Ectodermal cell (in vitro differentiated cells): ENCODE measurements at regions not wholly inside any gene's neighbourhood (a gene's known extent, or its start where the extent isn't known, plus 50 kb on each side); places are given as distances from the start of the nearest gene placed in this dataset.

Experiments
- H3K27ac ChIP-seq: 2 replicates; pipeline ENCODE4 v1.7.0; 2013; ENCODE audit warnings: mild to moderate bottlenecking, low read depth, low read length; ENCODE audit not compliant: insufficient read depth, poor library complexity, severe bottlenecking
- H3K27me3 ChIP-seq: 2 replicates; pipeline ENCODE4 v1.7.0; 2013; ENCODE audit warnings: mild to moderate bottlenecking, low read length; ENCODE audit not compliant: insufficient read depth, control insufficient read depth, poor library complexity, severe bottlenecking
- H3K36me3 ChIP-seq: one replicate; pipeline ENCODE4 v1.7.0; 2013; ENCODE audit warnings: low read length; ENCODE audit not compliant: control insufficient read depth, insufficient read depth
- H3K4me1 ChIP-seq: one replicate; pipeline ENCODE4 v1.7.0; 2013; ENCODE audit warnings: low read length; ENCODE audit not compliant: control insufficient read depth, insufficient read depth
- H3K4me3 ChIP-seq: 2 replicates; pipeline ENCODE4 v1.7.0; 2013; ENCODE audit warnings: low read depth, low read length, control low read depth; ENCODE audit not compliant: insufficient read depth
- H3K9me3 ChIP-seq: 2 replicates; pipeline ENCODE4 v1.7.0; 2013; ENCODE audit warnings: mild to moderate bottlenecking, low read length, moderate library complexity; ENCODE audit not compliant: control insufficient read depth
- WGBS, 2 experiments: methylation state at CpG; one replicate each; pipeline ENCODE4 v1.1.7; 2013; ENCODE audit warnings: missing lambda C conversion rate in 2 of 2; 5-methylcytosine and 5-hydroxymethylcytosine counted together

- H3K27me3 ChIP-seq, result no peaks in the 10 kb centered on the region
- WGBS, 2 experiments, result 79 to 93% methylated on average over 4 of the region's 4 CpGs
These were observed 103.2 kb upstream of the ALDH1B1 start for GRCh38 chr9:38289236-38289865.

DNA sequence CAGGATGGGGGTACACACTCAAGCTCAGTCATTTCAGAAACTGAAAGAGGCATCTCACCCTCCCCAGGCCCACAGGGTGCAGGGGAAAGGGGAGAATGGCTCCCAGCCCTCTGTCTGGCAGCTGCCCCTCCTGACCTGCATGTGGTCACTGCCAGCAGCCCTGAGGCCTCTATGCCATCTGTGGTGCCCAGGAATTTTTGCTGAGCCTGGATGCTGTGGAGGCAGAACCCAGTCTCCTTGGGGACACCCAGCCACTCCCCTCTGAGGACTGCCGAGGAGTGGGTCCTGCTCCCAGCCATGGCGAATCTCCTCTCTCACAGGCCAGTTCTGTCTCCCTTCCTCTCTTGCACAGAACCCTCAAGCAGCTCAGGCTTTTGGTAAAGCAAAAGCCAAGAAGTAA is 104.0 kb upstream of the ALDH1B1 start:
- Histone ChIP-seq H3K9me3 (no peaks in the 10 kb centered on the region), H3K4me3 (no peak overlapping the region), H3K4me1 (peaks cover 11% of the 10 kb centered on the region), H3K36me3 (no peaks in the 10 kb centered on the region), H3K27ac (no peak overlapping the region), H3K27me3 (no peaks in the 10 kb centered on the region)
- 93 to 96% methylated on average over 2 of the region's 2 CpGs for WGBS, 2 experiments

More at GRCh38 chr9:38289236-38289865, 103.2 kb upstream of the ALDH1B1 start:
- H3K36me3 ChIP-seq, result no peaks in the 10 kb centered on the region
- H3K4me1 ChIP-seq, result peaks cover 7% of the 10 kb centered on the region
- H3K27ac ChIP-seq, result no peak overlapping the region
- no peak overlapping the region for H3K4me3 ChIP-seq
- no peaks in the 10 kb centered on the region for H3K9me3 ChIP-seq

GRCh38 chr9:38287420-38287985 is 105.0 kb upstream of the ALDH1B1 start:
- no peak overlapping the region for H3K4me3 ChIP-seq
- H3K27me3 ChIP-seq, result no peaks in the 10 kb centered on the region
- WGBS, 2 experiments, result 92 to 97% methylated on average over 2 of the region's 2 CpGs
- H3K9me3 ChIP-seq, result no peaks in the 10 kb centered on the region
- no peaks in the 10 kb centered on the region for H3K36me3 ChIP-seq
- no peak overlapping the region for H3K27ac ChIP-seq
- peaks cover 11% of the 10 kb centered on the region for H3K4me1 ChIP-seq

GRCh38 chr9:38286766-38287165 is 105.7 kb upstream of the ALDH1B1 start:
- H3K27me3 ChIP-seq, result no peaks in the 10 kb centered on the region
- no peak overlapping the region for H3K27ac ChIP-seq
- H3K9me3 ChIP-seq, result no peaks in the 10 kb centered on the region
- WGBS, 2 experiments, result 89 to 95% methylated on average over 2 of the region's 2 CpGs
- H3K4me3 ChIP-seq, result no peak overlapping the region
- peaks cover 11% of the 10 kb centered on the region for H3K4me1 ChIP-seq
- H3K36me3 ChIP-seq, result no peaks in the 10 kb centered on the region

DNA sequence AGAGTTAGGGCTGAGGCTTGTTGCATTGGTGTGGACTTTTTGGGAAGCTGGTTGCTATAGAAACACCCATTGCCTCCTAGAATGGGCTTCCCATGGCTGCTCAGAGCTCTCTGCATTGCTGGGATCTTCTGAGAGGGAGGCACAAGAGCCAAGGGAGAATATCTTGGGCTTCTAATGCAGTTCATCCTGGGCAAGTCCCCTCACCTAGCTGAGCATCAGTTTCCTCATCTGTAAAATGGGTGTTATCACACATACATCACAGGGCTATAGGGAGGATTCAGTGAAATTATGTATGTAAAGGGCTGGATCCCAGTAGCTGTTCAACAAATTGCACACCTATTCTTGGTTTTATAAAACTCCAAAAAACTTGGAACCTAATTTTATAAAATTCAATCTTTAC is 106.1 kb upstream of the ALDH1B1 start:
- no peaks in the 10 kb centered on the region for H3K27me3 ChIP-seq
- no peaks in the 10 kb centered on the region for H3K36me3 ChIP-seq
- peaks cover 11% of the 10 kb centered on the region for H3K4me1 ChIP-seq
- no peak overlapping the region for H3K27ac ChIP-seq
- no peaks in the 10 kb centered on the region for H3K9me3 ChIP-seq
- no peak overlapping the region for H3K4me3 ChIP-seq

DNA sequence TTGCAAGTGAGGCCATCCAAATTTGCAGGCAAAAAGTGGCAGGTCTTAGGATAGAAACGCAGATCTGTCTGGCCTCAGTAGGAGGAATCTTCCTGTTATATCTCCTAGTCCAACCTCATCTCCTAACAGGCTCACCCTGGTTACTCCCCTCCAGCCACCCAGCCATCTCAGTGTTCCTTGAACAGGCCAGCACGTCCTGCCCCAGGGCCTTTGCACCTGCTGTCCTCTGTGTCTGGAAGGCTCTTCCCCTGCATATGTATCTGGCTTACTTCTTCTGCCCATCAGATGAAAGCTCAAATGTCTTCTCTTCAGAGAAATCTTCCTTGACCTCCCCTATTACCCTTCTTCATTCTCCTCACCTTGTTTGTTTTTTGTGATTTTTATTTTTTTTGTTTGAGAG is 107.3 kb upstream of the ALDH1B1 start:
- no peaks in the 10 kb centered on the region for H3K9me3 ChIP-seq
- H3K27me3 ChIP-seq, result no peaks in the 10 kb centered on the region
- WGBS, 2 experiments, result 41 to 47% methylated on average over 2 of the region's 2 CpGs
- H3K4me1 ChIP-seq, result peaks cover 11% of the 10 kb centered on the region
- no peak overlapping the region for H3K27ac ChIP-seq
- no peaks in the 10 kb centered on the region for H3K36me3 ChIP-seq
- H3K4me3 ChIP-seq, result no peak overlapping the region

GRCh38 chr9:38284588-38285051 is 107.9 kb upstream of the ALDH1B1 start:
- H3K27me3 ChIP-seq, result no peaks in the 10 kb centered on the region
- WGBS, 2 experiments, result 13 to 14% methylated on average over 10 of the region's 10 CpGs
- no peak overlapping the region for H3K27ac ChIP-seq

DNA sequence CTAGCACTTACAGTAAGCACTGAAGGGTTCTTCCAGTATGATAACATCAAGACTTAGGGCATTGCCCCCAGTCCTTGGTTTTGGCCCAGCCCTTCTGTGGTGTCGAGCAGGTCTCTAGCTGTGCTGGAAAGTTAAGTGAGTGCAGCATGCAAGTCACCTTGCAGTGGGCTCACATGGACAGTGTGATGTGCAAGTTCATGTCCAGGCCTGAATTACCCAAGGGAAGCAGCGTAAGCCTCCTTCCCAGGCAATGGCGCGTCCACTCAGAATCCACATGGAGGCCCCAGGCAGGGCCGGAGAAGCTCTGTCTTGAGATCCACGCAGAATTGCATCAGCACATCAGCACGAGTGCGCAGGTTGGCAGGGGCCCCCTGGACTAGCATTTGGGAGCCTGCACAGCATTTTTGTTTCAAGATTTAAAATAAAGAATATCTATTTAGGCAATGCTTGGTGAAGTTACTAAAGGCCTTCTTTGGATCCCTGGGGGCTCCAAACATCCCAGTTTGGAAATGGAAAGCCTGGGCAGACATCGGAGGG is 108.4 kb upstream of the ALDH1B1 start:
- no peak overlapping the region for H3K4me3 ChIP-seq
- no peaks in the 10 kb centered on the region for H3K27me3 ChIP-seq
- H3K36me3 ChIP-seq, result no peaks in the 10 kb centered on the region
- peaks cover 11% of the 10 kb centered on the region for H3K4me1 ChIP-seq
- 83% methylated on average over 9 of the region's 9 CpGs for WGBS, 2 experiments
- H3K9me3 ChIP-seq, result no peaks in the 10 kb centered on the region
- H3K27ac ChIP-seq, result no peak overlapping the region

More at GRCh38 chr9:38284588-38285051, 107.9 kb upstream of the ALDH1B1 start:
- Histone ChIP-seq H3K4me1 (peaks cover 11% of the 10 kb centered on the region), H3K9me3 (no peaks in the 10 kb centered on the region), H3K4me3 (no peak overlapping the region), H3K36me3 (no peaks in the 10 kb centered on the region)

DNA sequence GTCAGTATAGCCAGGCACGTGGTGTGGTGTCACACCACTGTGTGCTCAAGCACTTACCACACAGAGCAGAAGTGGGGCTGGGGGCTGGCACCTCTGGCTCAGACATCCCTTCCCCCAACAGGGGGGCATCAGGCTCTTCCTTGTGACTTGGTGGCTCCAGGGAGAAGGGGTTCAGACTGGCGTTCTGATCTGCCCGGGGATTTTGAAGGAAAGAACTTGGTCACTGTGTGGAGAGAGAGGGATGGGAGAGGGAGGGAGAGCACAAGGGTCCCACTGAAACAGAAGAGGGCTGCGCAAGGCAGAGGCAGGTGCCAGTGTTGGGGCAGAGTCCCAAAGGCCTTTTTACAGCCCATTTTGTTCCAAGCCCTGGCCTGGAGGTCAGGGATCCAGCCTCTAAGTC is 109.7 kb upstream of the ALDH1B1 start:
- Histone ChIP-seq H3K27me3 (no peaks in the 10 kb centered on the region), H3K4me1 (peaks cover 11% of the 10 kb centered on the region), H3K36me3 (no peaks in the 10 kb centered on the region), H3K4me3 (no peak overlapping the region), H3K9me3 (no peaks in the 10 kb centered on the region), H3K27ac (no peak overlapping the region)
- 62 to 71% methylated on average over 4 of the region's 4 CpGs for WGBS, 2 experiments

DNA sequence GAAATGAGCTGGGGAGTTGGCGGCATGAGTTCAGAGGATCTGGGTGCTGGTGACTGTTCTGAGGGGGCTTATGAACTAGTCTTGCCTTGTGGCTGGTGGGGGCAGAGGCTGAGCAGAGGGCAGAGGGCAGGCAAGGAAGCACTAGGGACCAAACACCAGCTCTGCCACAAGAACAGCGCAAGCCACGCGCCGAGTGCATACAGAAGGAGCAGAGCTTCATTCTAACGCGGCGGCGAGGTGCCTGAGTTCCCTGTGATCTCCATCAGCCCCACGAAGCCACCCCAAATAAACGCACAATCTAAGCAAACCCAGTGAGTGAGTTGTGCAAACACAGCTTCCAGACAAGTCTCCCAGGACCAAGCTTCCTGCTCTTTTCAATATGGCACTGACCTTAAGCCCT is 110.6 kb upstream of the ALDH1B1 start:
- no peak overlapping the region for H3K27ac ChIP-seq
- H3K27me3 ChIP-seq, result no peaks in the 10 kb centered on the region
- H3K4me1 ChIP-seq, result peaks cover 11% of the 10 kb centered on the region
- 94 to 95% methylated on average over 11 of the region's 11 CpGs for WGBS, 2 experiments
- H3K9me3 ChIP-seq, result no peaks in the 10 kb centered on the region
- H3K36me3 ChIP-seq, result no peaks in the 10 kb centered on the region
- no peak overlapping the region for H3K4me3 ChIP-seq
